ENCODE measurements at regions not wholly inside any gene's neighbourhood (a gene's known extent, or its start where the extent isn't known, plus 50 kb on each side); places are given as distances from the start of the nearest gene placed in this dataset.
"Not testable (repeated sequence)": the region's sequence is repeated elsewhere in the genome, so short reads cannot be mapped to it uniquely, and the experiment has no call there.

- WGBS: 80% methylated on average over 3 of the region's 3 CpGs
- H3K4me1 ChIP-seq (ENCODE audit: control insufficient read depth, insufficient read depth, low read length): no peaks in the 10 kb centered on the region
- ATAC-seq (no peak), DNase-seq (no peak)
- no peaks in the 10 kb centered on the region for H3K27me3 ChIP-seq (ENCODE audit: control insufficient read depth, insufficient read depth)
- no peak overlapping the region for H3K27ac ChIP-seq (ENCODE audit: low read length)
- intact Hi-C loops (cut with DNase I): no loop called here
- no peak overlapping the region for H3K4me3 ChIP-seq (ENCODE audit: low read length)
- H3K9me3 ChIP-seq (ENCODE audit: control insufficient read depth, low read length): no peaks in the 10 kb centered on the region
These were observed 303.8 kb upstream of the SPAG17 start for GRCh38 chr1:118488787-118489186.

- Histone ChIP-seq H3K27me3 (ENCODE audit: control insufficient read depth, insufficient read depth) (no peaks in the 10 kb centered on the region), H3K27ac (ENCODE audit: low read length) (no peak overlapping the region), H3K4me3 (ENCODE audit: low read length) (no peak overlapping the region), H3K4me1 (ENCODE audit: control insufficient read depth, insufficient read depth, low read length) (no peaks in the 10 kb centered on the region), H3K9me3 (ENCODE audit: control insufficient read depth, low read length) (no peaks in the 10 kb centered on the region)
- DNase-seq (no peak), ATAC-seq (no peak)
- WGBS: 46% methylated on average over 2 of the region's 2 CpGs
- intact Hi-C loops (cut with DNase I): no loop called here
These were observed 302.9 kb upstream of the SPAG17 start for GRCh38 chr1:118487932-118488331.

GRCh38 chr1:118487091-118487490 lies 302.1 kb upstream of the SPAG17 start:
- Histone ChIP-seq H3K27me3 (ENCODE audit: control insufficient read depth, insufficient read depth) (no peaks in the 10 kb centered on the region), H3K4me3 (ENCODE audit: low read length) (no peak overlapping the region), H3K27ac (ENCODE audit: low read length) (no peak overlapping the region), H3K9me3 (ENCODE audit: control insufficient read depth, low read length) (no peaks in the 10 kb centered on the region), H3K4me1 (ENCODE audit: control insufficient read depth, insufficient read depth, low read length) (no peaks in the 10 kb centered on the region)
- WGBS: 33% methylated on average over 5 of the region's 5 CpGs
- intact Hi-C loops (cut with DNase I): no loop called here
- ATAC-seq (no peak), DNase-seq (no peak)

GRCh38 chr1:118486199-118486598 lies 301.2 kb upstream of the SPAG17 start:
- Histone ChIP-seq H3K4me3 (ENCODE audit: low read length) (no peak overlapping the region), H3K4me1 (ENCODE audit: control insufficient read depth, insufficient read depth, low read length) (no peaks in the 10 kb centered on the region), H3K27me3 (ENCODE audit: control insufficient read depth, insufficient read depth) (no peaks in the 10 kb centered on the region), H3K9me3 (ENCODE audit: control insufficient read depth, low read length) (no peaks in the 10 kb centered on the region), H3K27ac (ENCODE audit: low read length) (no peak overlapping the region)
- DNase-seq: no peak
- intact Hi-C loops (cut with DNase I): no loop called here
- 62% methylated on average over 7 of the region's 7 CpGs for WGBS
- ATAC-seq: no peak

- 61% methylated on average over 1 of the region's 1 CpG for WGBS
- H3K4me1 ChIP-seq (ENCODE audit: control insufficient read depth, insufficient read depth, low read length): no peaks in the 10 kb centered on the region
- intact Hi-C loops (cut with DNase I): no loop called here
- H3K4me3 ChIP-seq (ENCODE audit: low read length): no peak overlapping the region
- no peaks in the 10 kb centered on the region for H3K9me3 ChIP-seq (ENCODE audit: control insufficient read depth, low read length)
- H3K27ac ChIP-seq (ENCODE audit: low read length): no peak overlapping the region
- ATAC-seq (no peak), DNase-seq (no peak)
- no peaks in the 10 kb centered on the region for H3K27me3 ChIP-seq (ENCODE audit: control insufficient read depth, insufficient read depth)
These were observed 300.7 kb upstream of the SPAG17 start for GRCh38 chr1:118485757-118486156.

- no peak for ATAC-seq
- Histone ChIP-seq H3K4me3 (ENCODE audit: low read length) (no peak overlapping the region), H3K27me3 (ENCODE audit: control insufficient read depth, insufficient read depth) (no peaks in the 10 kb centered on the region), H3K27ac (ENCODE audit: low read length) (no peak overlapping the region), H3K4me1 (ENCODE audit: control insufficient read depth, insufficient read depth, low read length) (no peaks in the 10 kb centered on the region), H3K9me3 (ENCODE audit: control insufficient read depth, low read length) (no peaks in the 10 kb centered on the region)
- DNase-seq: no peak
- WGBS: 4% methylated on average over 1 of the region's 1 CpG
- intact Hi-C loops (cut with DNase I): no loop called here
These were observed 299.9 kb upstream of the SPAG17 start for GRCh38 chr1:118484893-118485292.

- H3K27me3 ChIP-seq (ENCODE audit: control insufficient read depth, insufficient read depth): no peaks in the 10 kb centered on the region
- ATAC-seq (no peak), DNase-seq (no peak)
- no peaks in the 10 kb centered on the region for H3K9me3 ChIP-seq (ENCODE audit: control insufficient read depth, low read length)
- intact Hi-C loops (cut with DNase I): no loop called here
- H3K4me3 ChIP-seq (ENCODE audit: low read length): no peak overlapping the region
- WGBS: 86% methylated on average over 3 of the region's 3 CpGs
- H3K4me1 ChIP-seq (ENCODE audit: control insufficient read depth, insufficient read depth, low read length): no peaks in the 10 kb centered on the region
- H3K27ac ChIP-seq (ENCODE audit: low read length): no peak overlapping the region
These were observed 298.4 kb upstream of the SPAG17 start for GRCh38 chr1:118483245-118484006.

GRCh38 chr1:118481126-118481525 lies 296.1 kb upstream of the SPAG17 start:
- intact Hi-C loops (cut with DNase I): no loop called here
- 47% methylated on average over 2 of the region's 2 CpGs for WGBS

GRCh38 chr1:118479351-118479750 lies 294.3 kb upstream of the SPAG17 start:
- no peak overlapping the region for H3K4me3 ChIP-seq (ENCODE audit: low read length)
- ATAC-seq: no peak
- 86% methylated on average over 3 of the region's 3 CpGs for WGBS
- no peaks in the 10 kb centered on the region for H3K9me3 ChIP-seq (ENCODE audit: control insufficient read depth, low read length)
- DNase-seq: peak in 1 of 3 donors; percentile 24
- H3K4me1 ChIP-seq (ENCODE audit: control insufficient read depth, insufficient read depth, low read length): no peaks in the 10 kb centered on the region
- intact Hi-C loops (cut with DNase I): no loop called here
- H3K27ac ChIP-seq (ENCODE audit: low read length): no peak overlapping the region
- H3K27me3 ChIP-seq (ENCODE audit: control insufficient read depth, insufficient read depth): no peaks in the 10 kb centered on the region

More at GRCh38 chr1:118481126-118481525, 296.1 kb upstream of the SPAG17 start:
- DNase-seq (no peak), ATAC-seq (no peak)
- no peak overlapping the region for H3K4me3 ChIP-seq (ENCODE audit: low read length)
- no peak overlapping the region for H3K27ac ChIP-seq (ENCODE audit: low read length)
- H3K27me3 ChIP-seq (ENCODE audit: control insufficient read depth, insufficient read depth): no peaks in the 10 kb centered on the region
- H3K9me3 ChIP-seq (ENCODE audit: control insufficient read depth, low read length): no peaks in the 10 kb centered on the region
- H3K4me1 ChIP-seq (ENCODE audit: control insufficient read depth, insufficient read depth, low read length): no peaks in the 10 kb centered on the region

- DNase-seq: no peak
- Histone ChIP-seq H3K9me3 (ENCODE audit: control insufficient read depth, low read length) (no peaks in the 10 kb centered on the region), H3K4me1 (ENCODE audit: control insufficient read depth, insufficient read depth, low read length) (no peaks in the 10 kb centered on the region), H3K27me3 (ENCODE audit: control insufficient read depth, insufficient read depth) (no peaks in the 10 kb centered on the region), H3K27ac (ENCODE audit: low read length) (no peak overlapping the region), H3K4me3 (ENCODE audit: low read length) (no peak overlapping the region)
- 48% methylated on average over 4 of the region's 4 CpGs for WGBS
- intact Hi-C loops (cut with DNase I): no loop called here
- no peak for ATAC-seq
These were observed 288.8 kb upstream of the SPAG17 start for GRCh38 chr1:118473825-118474224.

GRCh38 chr1:118464460-118464859 lies 279.4 kb upstream of the SPAG17 start:
- H3K27me3 ChIP-seq (ENCODE audit: control insufficient read depth, insufficient read depth); H3K9me3 ChIP-seq (ENCODE audit: control insufficient read depth, low read length); H3K4me1 ChIP-seq (ENCODE audit: control insufficient read depth, insufficient read depth, low read length); H3K4me3 ChIP-seq (ENCODE audit: low read length); ATAC-seq; intact Hi-C loops (cut with DNase I); H3K27ac ChIP-seq (ENCODE audit: low read length): not testable (repeated sequence)
- 83% methylated on average over 8 of the region's 8 CpGs for WGBS
- peak in 1 of 3 donors; percentile 30 for DNase-seq

GRCh38 chr1:118461154-118461553 lies 276.1 kb upstream of the SPAG17 start:
- intact Hi-C loops (cut with DNase I): no loop called here
- Histone ChIP-seq H3K27ac (ENCODE audit: low read length) (no peak overlapping the region), H3K27me3 (ENCODE audit: control insufficient read depth, insufficient read depth) (no peaks in the 10 kb centered on the region), H3K9me3 (ENCODE audit: control insufficient read depth, low read length) (peaks cover 4% of the 10 kb centered on the region), H3K4me1 (ENCODE audit: control insufficient read depth, insufficient read depth, low read length) (no peaks in the 10 kb centered on the region), H3K4me3 (ENCODE audit: low read length) (no peak overlapping the region)
- ATAC-seq (no peak), DNase-seq (no peak)
